H9 (cell line): ENCODE measurements at regions not wholly inside any gene's neighbourhood (a gene's known extent, or its start where the extent isn't known, plus 50 kb on each side); places are given as distances from the start of the nearest gene placed in this dataset.

Source experiments
- DNase-seq: peaks from one replicate; pipeline ENCODE4 v3.0.0-alpha.2; 2017
- H2AFZ ChIP-seq: one replicate; pipeline ENCODE4 v1.6.1; 2013; ENCODE audit warnings: mild to moderate bottlenecking, low read length, control low read depth, moderate library complexity
- H2AK5ac ChIP-seq: 2 replicates; pipeline ENCODE4 v1.6.1; 2013; ENCODE audit warnings: low read length, control low read depth, mixed read lengths; ENCODE audit not compliant: insufficient read length
- H2BK120ac ChIP-seq: one replicate; pipeline ENCODE4 v1.6.1; 2013; ENCODE audit warnings: low read depth, mild to moderate bottlenecking, low read length, control low read depth, inconsistent platforms; ENCODE audit not compliant: poor library complexity, severe bottlenecking
- H2BK12ac ChIP-seq: 2 replicates; pipeline ENCODE4 v1.6.1; 2013; ENCODE audit warnings: low read length, control low read depth, mixed read lengths, low read depth; ENCODE audit not compliant: insufficient read length
- H2BK15ac ChIP-seq: 2 replicates; pipeline ENCODE4 v1.6.1; 2013; ENCODE audit warnings: low read depth, low read length, control low read depth
- H2BK20ac ChIP-seq: one replicate; pipeline ENCODE4 v1.6.1; 2013; ENCODE audit warnings: low read depth, mild to moderate bottlenecking, low read length, control low read depth, inconsistent platforms; ENCODE audit not compliant: poor library complexity, severe bottlenecking
- H2BK5ac ChIP-seq: 2 replicates; pipeline ENCODE4 v1.6.1; 2013; ENCODE audit warnings: low read length, control low read depth, mixed read lengths; ENCODE audit not compliant: insufficient read length
- H3K14ac ChIP-seq: 2 replicates; pipeline ENCODE4 v1.6.1; 2013; ENCODE audit warnings: low read length, control low read depth; ENCODE audit not compliant: insufficient read depth
- H3K18ac ChIP-seq: 2 replicates; pipeline ENCODE4 v1.6.1; 2013; ENCODE audit warnings: low read depth, mild to moderate bottlenecking, mixed read lengths, low read length, control low read depth; ENCODE audit not compliant: insufficient read length
- H3K23ac ChIP-seq: 2 replicates; pipeline ENCODE4 v1.6.1; 2013; ENCODE audit warnings: low read length, control low read depth, mixed read lengths, low read depth; ENCODE audit not compliant: insufficient read length
- H3K23me2 ChIP-seq: 2 replicates; pipeline ENCODE4 v1.6.1; 2013; ENCODE audit warnings: low read depth, mild to moderate bottlenecking, mixed read lengths, low read length, control low read depth; ENCODE audit not compliant: insufficient read length, poor library complexity, severe bottlenecking
- H3K27ac ChIP-seq: 2 replicates; pipeline ENCODE4 v1.5.1; 2013; ENCODE audit warnings: low read length, control low read depth, mixed read lengths, low read depth; ENCODE audit not compliant: insufficient read length
- H3K27me3 ChIP-seq: 2 replicates; pipeline ENCODE4 v1.6.1; 2013; ENCODE audit warnings: low read length, control low read depth, inconsistent platforms; ENCODE audit not compliant: insufficient read depth
- H3K4ac ChIP-seq: 2 replicates; pipeline ENCODE4 v1.6.1; 2013; ENCODE audit warnings: low read depth, mild to moderate bottlenecking, control low read depth, inconsistent platforms, low read length, moderate library complexity
- H3K4me1 ChIP-seq: 2 replicates; pipeline ENCODE4 v1.6.1; 2013; ENCODE audit warnings: low read length, control low read depth, inconsistent platforms; ENCODE audit not compliant: insufficient read depth
- H3K4me2 ChIP-seq: 2 replicates; pipeline ENCODE4 v1.6.1; 2013; ENCODE audit warnings: low read length, control low read depth, mixed read lengths; ENCODE audit not compliant: insufficient read length, insufficient read depth
- H3K56ac ChIP-seq: 2 replicates; pipeline ENCODE4 v1.6.1; 2013; ENCODE audit warnings: low read depth, mild to moderate bottlenecking, mixed read lengths, low read length, control low read depth; ENCODE audit not compliant: insufficient read length
- H3K79me1 ChIP-seq: 2 replicates; pipeline ENCODE4 v1.6.1; 2013; ENCODE audit warnings: low read depth, mild to moderate bottlenecking, moderate library complexity, low read length, control low read depth, inconsistent platforms; ENCODE audit not compliant: insufficient read depth, poor library complexity, severe bottlenecking
- H3K79me2 ChIP-seq: 2 replicates; pipeline ENCODE4 v1.6.1; 2013; ENCODE audit warnings: low read length, control low read depth, inconsistent platforms; ENCODE audit not compliant: insufficient read depth
- H3K9ac ChIP-seq: 2 replicates; pipeline ENCODE4 v1.6.1; 2013; ENCODE audit warnings: low read length, control low read depth, mixed read lengths; ENCODE audit not compliant: insufficient read length; ENCODE audit errors: extremely low read depth
- H3K9me3 ChIP-seq: one replicate; pipeline ENCODE4 v1.6.1; 2013; ENCODE audit warnings: low read depth, low read length, inconsistent platforms; ENCODE audit not compliant: control insufficient read depth
- H3T11ph ChIP-seq: one replicate; pipeline ENCODE4 v1.6.1; 2013; ENCODE audit warnings: mild to moderate bottlenecking, low read length, control low read depth, inconsistent platforms
- H4K20me1 ChIP-seq: one replicate; pipeline ENCODE4 v1.6.1; 2013; ENCODE audit not compliant: control insufficient read depth, insufficient read length, insufficient read depth
- H4K5ac ChIP-seq: 2 replicates; pipeline ENCODE4 v1.6.1; 2013; ENCODE audit warnings: low read depth, mild to moderate bottlenecking, mixed read lengths, low read length, control low read depth; ENCODE audit not compliant: insufficient read length
- H4K8ac ChIP-seq: replicated peaks from 2 replicates; pipeline ENCODE4 v1.6.1; 2013; ENCODE audit warnings: low read length, control low read depth, mixed read lengths, low read depth; ENCODE audit not compliant: insufficient read length
- H4K91ac ChIP-seq: 2 replicates; pipeline ENCODE4 v1.6.1; 2013; ENCODE audit warnings: low read depth, mild to moderate bottlenecking, moderate library complexity, mixed read lengths, low read length, control low read depth; ENCODE audit not compliant: insufficient read length
- H3K27ac Mint-ChIP-seq, 3 experiments: 2 replicates in 2 of 3; 3 replicates in 1 of 3; pipeline ENCODE4 v1.8.0; 2020 to 2021; ENCODE audit warnings: mixed read lengths in 3 of 3, mild to moderate bottlenecking in 1 of 3, moderate library complexity in 1 of 3
- H3K27me3 Mint-ChIP-seq: 2 replicates; pipeline ENCODE4 v1.8.0; 2021; ENCODE audit warnings: low read depth, mild to moderate bottlenecking, moderate library complexity, mixed read lengths
- H3K36me3 Mint-ChIP-seq, 3 experiments: 2 replicates in 2 of 3; 3 replicates in 1 of 3; pipeline ENCODE4 v1.8.0; 2020 to 2021; ENCODE audit warnings: low read depth in 3 of 3, mixed read lengths in 3 of 3; ENCODE audit not compliant: insufficient read depth in 1 of 3
- H3K4me1 Mint-ChIP-seq, 2 experiments: 2 replicates each; pipeline ENCODE4 v1.8.0; 2020; ENCODE audit warnings: mixed read lengths in 2 of 2
- H3K4me3 Mint-ChIP-seq, 2 experiments: 2 replicates in 1 of 2; 3 replicates in 1 of 2; pipeline ENCODE4 v1.8.0; 2020 to 2021; ENCODE audit warnings: mild to moderate bottlenecking in 2 of 2, mixed read lengths in 2 of 2, moderate library complexity in 1 of 2
- H3K9me3 Mint-ChIP-seq, 2 experiments: 2 replicates in 1 of 2; 3 replicates in 1 of 2; pipeline ENCODE4 v1.8.0; 2020; ENCODE audit warnings: mild to moderate bottlenecking in 2 of 2, mixed read lengths in 2 of 2, moderate library complexity in 1 of 2
- CTCF ChIP-seq: fragments of 200-600 bp; sonication (generic); conservative IDR thresholded peaks from 3 replicates; pipeline ENCODE4 v1.8.0; 2021; ENCODE audit warnings: antibody characterized with exemption, mild to moderate bottlenecking
- WGBS: extraction: QIAGEN DNeasy Blood & Tissue Kit; methylation state at CpG from one replicate; pipeline ENCODE4 v1.1.7; 2013; ENCODE audit warnings: missing lambda C conversion rate, low lambda C conversion rate, mixed read lengths; ENCODE audit not compliant: insufficient read length; ENCODE audit errors: extremely low coverage; 5-methylcytosine and 5-hydroxymethylcytosine counted together

GRCh38 chr6:68077661-68078060, 557.4 kb upstream of the ADGRB3 start:
- Histone ChIP-seq H4K8ac (no peak overlapping the region), H3K23me2 (no peaks in the 10 kb centered on the region), H2BK120ac (no peak overlapping the region), H3K9ac (no peak overlapping the region), H3K18ac (no peak overlapping the region), H3K79me1 (no peaks in the 10 kb centered on the region), H2AK5ac (no peak overlapping the region), H4K20me1 (no peaks in the 10 kb centered on the region), H2BK5ac (no peak overlapping the region), H3T11ph (no peak overlapping the region), H3K4me1 (peaks cover 2% of the 10 kb centered on the region; the same call in 1 of the 2 replicates), H2BK15ac (no peak overlapping the region), H4K91ac (no peak overlapping the region), H3K4me2 (no peak overlapping the region), H3K56ac (no peak overlapping the region), H2BK20ac (no peak overlapping the region), H4K5ac (no peak overlapping the region), H2BK12ac (no peak overlapping the region), H3K4ac (no peak overlapping the region), H3K27ac (no peak overlapping the region), H3K9me3 (no peaks in the 10 kb centered on the region), H2AFZ (no peak overlapping the region), H3K79me2 (no peaks in the 10 kb centered on the region), H3K23ac (no peak overlapping the region), H3K27me3 (no peaks in the 10 kb centered on the region), H3K14ac (no peak overlapping the region)
- peaks cover 0 to 4% (median 2%) of the 10 kb centered on the region in 3 experiments; a peak in 2 of 7 replicates for H3K36me3 Mint-ChIP-seq
- no peak for DNase-seq
- WGBS = no CpG with 5 or more reads among the region's 5 CpGs
- peaks cover 2% of the 10 kb centered on the region in 2 experiments; a peak in 3 of 5 replicates for H3K9me3 Mint-ChIP-seq
- peaks cover 21 to 32% of the 10 kb centered on the region in 2 experiments for H3K4me1 Mint-ChIP-seq
- H3K4me3 Mint-ChIP-seq = no peak overlapping the region
- no peak for TF ChIP-seq CTCF
- H3K27ac Mint-ChIP-seq = no peak overlapping the region
- no peaks in the 10 kb centered on the region for H3K27me3 Mint-ChIP-seq
